ENCODE measurements at regions not wholly inside any gene's neighbourhood (a gene's known extent, or its start where the extent isn't known, plus 50 kb on each side); places are given as distances from the start of the nearest gene placed in this dataset.

DNA sequence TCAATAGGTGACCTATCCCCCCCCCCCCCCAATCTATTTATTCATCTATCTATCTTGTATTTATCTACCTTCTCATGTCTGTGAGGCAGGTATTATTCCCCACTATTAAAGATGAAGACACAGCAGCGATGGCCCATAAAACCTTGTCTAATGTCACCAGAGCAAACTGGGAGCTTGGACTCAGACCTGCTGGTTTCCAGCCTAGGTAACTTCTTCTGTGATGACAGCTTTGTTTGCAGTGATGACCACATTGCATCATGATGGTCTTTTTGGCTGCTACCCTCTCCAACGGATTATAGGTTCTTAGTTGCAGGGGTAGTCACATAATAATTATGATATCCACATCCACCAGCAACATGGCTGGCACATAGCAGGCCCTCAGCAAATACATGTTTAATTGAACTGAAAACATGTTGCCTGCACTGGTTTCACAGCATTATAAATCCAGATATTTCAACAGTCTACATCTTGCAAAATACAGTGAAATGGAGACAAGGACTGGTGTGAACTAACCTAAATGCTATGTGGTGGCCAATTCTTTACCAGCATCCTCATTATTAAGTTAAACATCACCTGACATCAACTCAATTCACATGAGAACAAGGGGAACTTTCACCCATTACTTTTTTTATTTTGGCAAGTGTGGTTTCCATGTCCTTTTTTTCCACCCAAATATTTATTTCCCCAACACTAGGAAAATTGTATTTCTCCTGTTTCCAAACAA is 712.5 kb upstream of the NRSN1 start (continued):
- TF ChIP-seq, protein P1, sequence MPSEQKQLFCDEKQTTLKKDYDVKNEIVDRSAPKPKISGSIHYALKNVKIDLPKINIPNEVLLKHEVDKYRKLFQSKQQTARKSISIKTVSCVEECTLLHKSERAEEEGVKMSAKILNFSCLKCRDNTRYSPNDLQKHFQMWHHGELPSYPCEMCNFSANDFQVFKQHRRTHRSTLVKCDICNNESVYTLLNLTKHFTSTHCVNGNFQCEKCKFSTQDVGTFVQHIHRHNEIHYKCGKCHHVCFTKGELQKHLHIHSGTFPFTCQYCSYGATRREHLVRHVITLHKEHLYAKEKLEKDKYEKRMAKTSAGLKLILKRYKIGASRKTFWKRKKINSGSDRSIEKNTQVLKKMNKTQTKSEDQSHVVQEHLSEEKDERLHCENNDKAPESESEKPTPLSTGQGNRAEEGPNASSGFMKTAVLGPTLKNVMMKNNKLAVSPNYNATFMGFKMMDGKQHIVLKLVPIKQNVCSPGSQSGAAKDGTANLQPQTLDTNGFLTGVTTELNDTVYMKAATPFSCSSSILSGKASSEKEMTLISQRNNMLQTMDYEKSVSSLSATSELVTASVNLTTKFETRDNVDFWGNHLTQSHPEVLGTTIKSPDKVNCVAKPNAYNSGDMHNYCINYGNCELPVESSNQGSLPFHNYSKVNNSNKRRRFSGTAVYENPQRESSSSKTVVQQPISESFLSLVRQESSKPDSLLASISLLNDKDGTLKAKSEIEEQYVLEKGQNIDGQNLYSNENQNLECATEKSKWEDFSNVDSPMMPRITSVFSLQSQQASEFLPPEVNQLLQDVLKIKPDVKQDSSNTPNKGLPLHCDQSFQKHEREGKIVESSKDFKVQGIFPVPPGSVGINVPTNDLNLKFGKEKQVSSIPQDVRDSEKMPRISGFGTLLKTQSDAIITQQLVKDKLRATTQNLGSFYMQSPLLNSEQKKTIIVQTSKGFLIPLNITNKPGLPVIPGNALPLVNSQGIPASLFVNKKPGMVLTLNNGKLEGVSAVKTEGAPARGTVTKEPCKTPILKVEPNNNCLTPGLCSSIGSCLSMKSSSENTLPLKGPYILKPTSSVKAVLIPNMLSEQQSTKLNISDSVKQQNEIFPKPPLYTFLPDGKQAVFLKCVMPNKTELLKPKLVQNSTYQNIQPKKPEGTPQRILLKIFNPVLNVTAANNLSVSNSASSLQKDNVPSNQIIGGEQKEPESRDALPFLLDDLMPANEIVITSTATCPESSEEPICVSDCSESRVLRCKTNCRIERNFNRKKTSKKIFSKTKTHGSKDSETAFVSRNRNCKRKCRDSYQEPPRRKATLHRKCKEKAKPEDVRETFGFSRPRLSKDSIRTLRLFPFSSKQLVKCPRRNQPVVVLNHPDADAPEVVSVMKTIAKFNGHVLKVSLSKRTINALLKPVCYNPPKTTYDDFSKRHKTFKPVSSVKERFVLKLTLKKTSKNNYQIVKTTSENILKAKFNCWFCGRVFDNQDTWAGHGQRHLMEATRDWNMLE (tag by site-specific recombination; conservative IDR thresholded peaks at IDR 0.05; ENCODE audit: low read depth), result no peak
- no peak for TF ChIP-seq ZNF350 (tag by site-specific recombination; IDR thresholded peaks at IDR 0.05)
- TF ChIP-seq ZNF791 (tag by site-specific recombination; IDR thresholded peaks at IDR 0.05), result no peak
- no peak for TF ChIP-seq ZBTB48 (tag by site-specific recombination; IDR thresholded peaks at IDR 0.05)

DNA sequence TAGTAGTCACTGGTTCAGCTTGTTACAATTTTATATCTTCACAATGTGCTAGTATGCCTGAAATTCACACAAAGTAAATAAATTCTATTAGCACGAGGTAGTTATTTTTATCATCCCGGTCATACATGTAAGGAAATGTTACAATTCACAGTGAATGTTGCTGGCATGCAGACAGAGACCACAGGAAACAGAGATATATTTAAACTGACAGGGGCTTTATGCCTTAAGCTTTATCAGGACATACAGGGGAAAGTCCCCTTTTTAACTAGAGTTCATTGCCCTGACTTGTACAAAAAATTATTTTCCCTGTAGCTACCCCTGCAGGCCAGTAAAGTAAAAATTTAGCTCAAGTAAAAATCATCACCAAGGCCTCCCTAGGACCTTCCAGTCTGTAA is 712.0 kb upstream of the NRSN1 start:
- no peak overlapping the region for H3K4me3 ChIP-seq (ENCODE audit: low read depth, low read length)
- H3K36me3 ChIP-seq (ENCODE audit: control insufficient read depth in 2 of 2, insufficient read depth in 1 of 2, low read length in 2 of 2), result no peaks in the 10 kb centered on the region
- H3K27ac ChIP-seq (ENCODE audit: extremely low read depth, low read depth, low read length), result no peak overlapping the region
- no peaks in the 10 kb centered on the region for H3K4me1 ChIP-seq (ENCODE audit: control insufficient read depth, insufficient read depth, low read length)
- TF ChIP-seq ZNF621 (tag by site-specific recombination; IDR thresholded peaks at IDR 0.05), result no peak
- TF ChIP-seq ZNF19 (tag by site-specific recombination; IDR thresholded peaks at IDR 0.05; ENCODE audit: low read depth), result no peak
- no peak for TF ChIP-seq ZFP37 (tag by site-specific recombination; IDR thresholded peaks at IDR 0.05)
- no peak for TF ChIP-seq GLIS2 (tag by site-specific recombination; IDR thresholded peaks at IDR 0.05)
- TF ChIP-seq KLF7 (tag by site-specific recombination; IDR thresholded peaks at IDR 0.05; ENCODE audit: borderline replicate concordance), result no peak
- TF ChIP-seq SALL2 (tag by site-specific recombination; IDR thresholded peaks at IDR 0.05; ENCODE audit: borderline replicate concordance), result no peak
- ChIA-PET CTCF (interaction anchor here (1.0 to 1.5 kb wide), 2 partner anchors 11 to 24 kb away, joined by 3 read pairs; no protein-coding TSS in a partner anchor), POLR2A (no interaction called here)
- H3K9me3 ChIP-seq (ENCODE audit: control insufficient read depth, insufficient read depth, low read depth, low read length), result no peaks in the 10 kb centered on the region

DNA sequence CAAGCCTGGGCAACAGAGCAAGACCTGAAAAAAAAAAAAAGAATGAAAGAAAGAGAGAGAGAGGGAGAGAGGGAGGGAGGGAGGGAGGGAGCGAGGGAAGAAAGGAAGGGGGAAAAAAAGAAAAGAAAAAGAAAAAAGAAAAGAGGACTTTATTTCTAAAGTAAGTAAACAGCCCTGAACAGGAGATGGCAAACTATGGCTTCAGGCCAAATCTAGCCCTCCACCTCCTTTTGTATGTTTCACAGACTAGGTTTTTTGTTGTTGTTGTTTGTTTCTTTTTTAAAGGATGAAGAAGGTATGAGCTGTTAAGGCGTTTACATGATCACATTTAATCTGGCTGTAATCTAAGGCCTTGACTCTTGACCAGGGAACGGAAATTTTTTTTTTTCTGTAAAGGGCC is 711.1 kb upstream of the NRSN1 start:
- H3K4me1 ChIP-seq (ENCODE audit: control insufficient read depth, insufficient read depth, low read length), result no peaks in the 10 kb centered on the region
- H3K27ac ChIP-seq (ENCODE audit: extremely low read depth, low read depth, low read length), result no peak overlapping the region
- no peak for TF ChIP-seq ZNF174 (tag by site-specific recombination; IDR thresholded peaks at IDR 0.05)
- TF ChIP-seq ZNF341 (tag by site-specific recombination; IDR thresholded peaks at IDR 0.05; ENCODE audit: low read depth), result no peak
- TF ChIP-seq ZNF140 (tag by site-specific recombination; IDR thresholded peaks at IDR 0.05), result no peak
- no peak for TF ChIP-seq RBAK (tag by site-specific recombination; IDR thresholded peaks at IDR 0.05)
- TF ChIP-seq, protein P2, sequence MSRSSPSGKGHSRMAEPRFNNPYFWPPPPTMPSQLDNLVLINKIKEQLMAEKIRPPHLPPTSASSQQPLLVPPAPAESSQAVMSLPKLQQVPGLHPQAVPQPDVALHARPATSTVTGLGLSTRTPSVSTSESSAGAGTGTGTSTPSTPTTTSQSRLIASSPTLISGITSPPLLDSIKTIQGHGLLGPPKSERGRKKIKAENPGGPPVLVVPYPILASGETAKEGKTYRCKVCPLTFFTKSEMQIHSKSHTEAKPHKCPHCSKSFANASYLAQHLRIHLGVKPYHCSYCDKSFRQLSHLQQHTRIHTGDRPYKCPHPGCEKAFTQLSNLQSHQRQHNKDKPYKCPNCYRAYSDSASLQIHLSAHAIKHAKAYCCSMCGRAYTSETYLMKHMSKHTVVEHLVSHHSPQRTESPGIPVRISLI (tag by site-specific recombination; IDR thresholded peaks at IDR 0.05), result no peak
- TF ChIP-seq, protein P3, sequence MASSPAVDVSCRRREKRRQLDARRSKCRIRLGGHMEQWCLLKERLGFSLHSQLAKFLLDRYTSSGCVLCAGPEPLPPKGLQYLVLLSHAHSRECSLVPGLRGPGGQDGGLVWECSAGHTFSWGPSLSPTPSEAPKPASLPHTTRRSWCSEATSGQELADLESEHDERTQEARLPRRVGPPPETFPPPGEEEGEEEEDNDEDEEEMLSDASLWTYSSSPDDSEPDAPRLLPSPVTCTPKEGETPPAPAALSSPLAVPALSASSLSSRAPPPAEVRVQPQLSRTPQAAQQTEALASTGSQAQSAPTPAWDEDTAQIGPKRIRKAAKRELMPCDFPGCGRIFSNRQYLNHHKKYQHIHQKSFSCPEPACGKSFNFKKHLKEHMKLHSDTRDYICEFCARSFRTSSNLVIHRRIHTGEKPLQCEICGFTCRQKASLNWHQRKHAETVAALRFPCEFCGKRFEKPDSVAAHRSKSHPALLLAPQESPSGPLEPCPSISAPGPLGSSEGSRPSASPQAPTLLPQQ (tag by site-specific recombination; IDR thresholded peaks at IDR 0.05), result no peak
- ChIA-PET POLR2A (interaction anchor here (0.5 to 0.6 kb wide), 2 partner anchors 27 to 1469 kb away, joined by 3 to 4 read pairs; no protein-coding TSS in a partner anchor), CTCF (interaction anchor here (0.5 to 1.1 kb wide), 3 partner anchors 15 to 348 kb away, joined by 3 to 6 read pairs (median 4); no protein-coding TSS in a partner anchor)
- no peaks in the 10 kb centered on the region for H3K36me3 ChIP-seq (ENCODE audit: control insufficient read depth in 2 of 2, insufficient read depth in 1 of 2, low read length in 2 of 2)
- no peaks in the 10 kb centered on the region for H3K9me3 ChIP-seq (ENCODE audit: control insufficient read depth, insufficient read depth, low read depth, low read length)
- H3K4me3 ChIP-seq (ENCODE audit: low read depth, low read length), result no peak overlapping the region
